SU-DHL-6 (cell line): ENCODE measurements at regions not wholly inside any gene's neighbourhood (a gene's known extent, or its start where the extent isn't known, plus 50 kb on each side); places are given as distances from the start of the nearest gene placed in this dataset.

Experiments
- H2AFZ ChIP-seq: fragments of 200-600 bp; sonication (generic); 2 replicates; pipeline ENCODE4 v1.6.1; 2014; ENCODE audit warnings: low read depth, mild to moderate bottlenecking, moderate library complexity, mixed read lengths, antibody characterized with exemption, low read length; ENCODE audit not compliant: severe bottlenecking
- H3F3A ChIP-seq: fragments of 200-600 bp; shearing (Covaris generic); 2 replicates; pipeline ENCODE4 v1.6.0; 2016; ENCODE audit warnings: antibody characterized with exemption, mild to moderate bottlenecking; ENCODE audit not compliant: insufficient read depth
- H3K27ac ChIP-seq: fragments of 200-600 bp; sonication (generic); 2 replicates; pipeline ENCODE4 v1.5.1; 2016; ENCODE audit warnings: low read depth, mild to moderate bottlenecking, low read length, moderate library complexity, mixed read lengths
- H3K27me3 ChIP-seq: fragments of 200-600 bp; sonication (generic), shearing (Covaris generic); 2 replicates; pipeline ENCODE4 v1.6.0; 2014; ENCODE audit warnings: mild to moderate bottlenecking, low read length
- H3K36me3 ChIP-seq: fragments of 200-600 bp; sonication (generic); 2 replicates; pipeline ENCODE4 v1.6.1; 2014; ENCODE audit warnings: mild to moderate bottlenecking, low read length, mixed read lengths
- H3K4me2 ChIP-seq: fragments of 300-600, 200-600 bp; shearing (Covaris generic), sonication (generic); 2 replicates; pipeline ENCODE4 v1.6.0; 2014; ENCODE audit warnings: low read length, low read depth, mild to moderate bottlenecking; ENCODE audit not compliant: poor library complexity, severe bottlenecking
- H3K4me3 ChIP-seq: fragments of 200-600 bp; sonication (generic); 2 replicates; pipeline ENCODE4 v1.5.1; 2014; ENCODE audit warnings: antibody characterized with exemption, low read length, mild to moderate bottlenecking, mixed read lengths; ENCODE audit not compliant: insufficient read depth, poor library complexity, severe bottlenecking
- H3K79me2 ChIP-seq: fragments of 200-600 bp; sonication (generic); 2 replicates; pipeline ENCODE4 v1.6.1; 2014; ENCODE audit warnings: mild to moderate bottlenecking, low read length, moderate library complexity; ENCODE audit not compliant: insufficient read depth
- H3K9ac ChIP-seq: fragments of 200-600 bp; sonication (generic); 2 replicates; pipeline ENCODE4 v1.7.0; 2014; ENCODE audit warnings: mild to moderate bottlenecking, low read length
- H3K9me2 ChIP-seq: fragments of 200-600 bp; sonication (generic); replicated peaks from 2 replicates; pipeline ENCODE4 v1.6.1; 2014; ENCODE audit warnings: low read length; ENCODE audit not compliant: insufficient read depth
- H3K9me3 ChIP-seq: fragments of 200-600 bp; sonication (generic); 2 replicates; pipeline ENCODE4 v1.6.1; 2014; ENCODE audit warnings: low read length, mixed read lengths; ENCODE audit not compliant: insufficient read depth
- H4K20me1 ChIP-seq: fragments of 200-600 bp; sonication (generic); 2 replicates; pipeline ENCODE4 v1.6.1; 2014; ENCODE audit warnings: low read depth, mild to moderate bottlenecking, antibody characterized with exemption, low read length, moderate library complexity, mixed read lengths
- EZH2phosphoT487 ChIP-seq: fragments of 200-600 bp; sonication (generic), shearing (Covaris generic); conservative IDR thresholded peaks from 2 replicates; pipeline ENCODE4 v1.6.1; 2018; ENCODE audit warnings: mild to moderate bottlenecking, antibody characterized with exemption, low read length, moderate library complexity, mixed read lengths
- TF ChIP-seq, protein P1 (sequence below): fragments of 200-600 bp; sonication (generic); IDR thresholded peaks from one replicate; pipeline ENCODE4 v1.5.1; 2017; ENCODE audit warnings: antibody characterized with exemption, mild to moderate bottlenecking, low read length, moderate library complexity; ENCODE audit not compliant: insufficient read depth, poor library complexity, severe bottlenecking

DNA sequence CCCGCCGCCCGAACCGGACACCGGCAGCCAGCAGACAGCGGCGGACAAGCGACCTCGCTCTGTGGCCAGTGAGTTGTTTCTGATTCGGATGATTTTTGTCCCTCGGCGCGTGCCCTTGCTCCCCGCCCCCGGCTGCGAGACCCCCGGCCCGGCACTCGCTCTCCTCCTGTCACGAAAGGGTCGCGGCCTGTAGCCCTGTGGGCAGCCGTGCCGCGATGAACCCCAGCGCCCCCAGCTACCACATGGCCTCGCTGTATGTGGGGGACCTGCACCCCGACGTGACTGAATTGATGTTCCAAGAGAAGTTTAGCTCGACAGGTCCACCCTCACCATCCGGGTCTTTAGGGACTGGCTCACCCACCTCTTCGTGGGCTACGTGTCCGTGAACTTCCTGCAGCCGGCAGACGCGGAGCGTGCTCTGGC lies 1257.5 kb upstream of the ACVR2A start:
- H3K27me3 ChIP-seq, result no peaks in the 10 kb centered on the region
- no peaks in the 10 kb centered on the region for H3K9me2 ChIP-seq
- no peaks in the 10 kb centered on the region for H4K20me1 ChIP-seq
- H3F3A ChIP-seq, result no peaks in the 10 kb centered on the region
- H3K36me3 ChIP-seq, result no peaks in the 10 kb centered on the region
- no peak overlapping the region for H3K9ac ChIP-seq
- TF ChIP-seq, protein P1, sequence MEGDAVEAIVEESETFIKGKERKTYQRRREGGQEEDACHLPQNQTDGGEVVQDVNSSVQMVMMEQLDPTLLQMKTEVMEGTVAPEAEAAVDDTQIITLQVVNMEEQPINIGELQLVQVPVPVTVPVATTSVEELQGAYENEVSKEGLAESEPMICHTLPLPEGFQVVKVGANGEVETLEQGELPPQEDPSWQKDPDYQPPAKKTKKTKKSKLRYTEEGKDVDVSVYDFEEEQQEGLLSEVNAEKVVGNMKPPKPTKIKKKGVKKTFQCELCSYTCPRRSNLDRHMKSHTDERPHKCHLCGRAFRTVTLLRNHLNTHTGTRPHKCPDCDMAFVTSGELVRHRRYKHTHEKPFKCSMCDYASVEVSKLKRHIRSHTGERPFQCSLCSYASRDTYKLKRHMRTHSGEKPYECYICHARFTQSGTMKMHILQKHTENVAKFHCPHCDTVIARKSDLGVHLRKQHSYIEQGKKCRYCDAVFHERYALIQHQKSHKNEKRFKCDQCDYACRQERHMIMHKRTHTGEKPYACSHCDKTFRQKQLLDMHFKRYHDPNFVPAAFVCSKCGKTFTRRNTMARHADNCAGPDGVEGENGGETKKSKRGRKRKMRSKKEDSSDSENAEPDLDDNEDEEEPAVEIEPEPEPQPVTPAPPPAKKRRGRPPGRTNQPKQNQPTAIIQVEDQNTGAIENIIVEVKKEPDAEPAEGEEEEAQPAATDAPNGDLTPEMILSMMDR, result no peak
- H3K9me3 ChIP-seq, result no peaks in the 10 kb centered on the region
- no peak overlapping the region for H3K4me2 ChIP-seq
- H2AFZ ChIP-seq, result no peak overlapping the region
- no peaks in the 10 kb centered on the region for H3K79me2 ChIP-seq
- H3K4me3 ChIP-seq, result no peak overlapping the region
- H3K27ac ChIP-seq, result no peak overlapping the region

- Histone ChIP-seq H3K9me3 (no peaks in the 10 kb centered on the region), H3F3A (no peaks in the 10 kb centered on the region), H3K27ac (no peak overlapping the region), H3K27me3 (no peaks in the 10 kb centered on the region), H2AFZ (no peak overlapping the region), H3K36me3 (no peaks in the 10 kb centered on the region), H3K9me2 (no peaks in the 10 kb centered on the region), H3K4me3 (no peak overlapping the region), H3K79me2 (no peaks in the 10 kb centered on the region), H3K9ac (no peak overlapping the region), H3K4me2 (no peak overlapping the region), H4K20me1 (no peaks in the 10 kb centered on the region)
- TF ChIP-seq, protein P1, result no peak
- no peak for TF ChIP-seq EZH2phosphoT487
Observed at GRCh38 chr2:146584316-146584715, 1260.5 kb upstream of the ACVR2A start.

GRCh38 chr2:146579147-146579930 lies 1265.5 kb upstream of the ACVR2A start:
- H3K36me3 ChIP-seq, result no peaks in the 10 kb centered on the region
- no peaks in the 10 kb centered on the region for H3F3A ChIP-seq
- no peaks in the 10 kb centered on the region for H3K9me3 ChIP-seq
- H3K27me3 ChIP-seq, result no peaks in the 10 kb centered on the region
- no peak overlapping the region for H3K9ac ChIP-seq
- no peak overlapping the region for H3K4me2 ChIP-seq
- H4K20me1 ChIP-seq, result no peaks in the 10 kb centered on the region
- H2AFZ ChIP-seq, result no peak overlapping the region
- TF ChIP-seq EZH2phosphoT487, result no peak
- TF ChIP-seq, protein P1, result no peak
- no peaks in the 10 kb centered on the region for H3K9me2 ChIP-seq
- no peak overlapping the region for H3K4me3 ChIP-seq
- H3K27ac ChIP-seq, result no peak overlapping the region
- no peaks in the 10 kb centered on the region for H3K79me2 ChIP-seq
